Sigmoid colon (tissue), 6 donors: ENCODE measurements at regions not wholly inside any gene's neighbourhood (a gene's known extent, or its start where the extent isn't known, plus 50 kb on each side); places are given as distances from the start of the nearest gene placed in this dataset.

Source experiments
- DNase-seq: peaks from one replicate; pipeline ENCODE4 v3.0.0-alpha.2; 2019
- H3K27ac ChIP-seq, 4 donors: fragments of 200-600 bp; sonication (generic); one replicate each; pipeline ENCODE4 v1.5.1; 2016 to 2019; ENCODE audit warnings: mild to moderate bottlenecking in 1 of 4
- H3K27me3 ChIP-seq, 3 donors: fragments of 200-600 bp; sonication (generic); one replicate each; pipeline ENCODE4 v1.5.1; 2019; ENCODE audit warnings: mild to moderate bottlenecking in 1 of 3
- H3K36me3 ChIP-seq, 4 donors: fragments of 200-600 bp; sonication (generic); one replicate each; pipeline ENCODE4 v1.5.1; 2016 to 2019
- H3K4me1 ChIP-seq, 4 donors: fragments of 200-600 bp; sonication (generic); one replicate each; pipeline ENCODE4 v1.5.1; 2017 to 2019
- H3K4me3 ChIP-seq, 4 donors: fragments of 200-600 bp; sonication (generic); one replicate each; pipeline ENCODE4 v1.5.1; 2017 to 2019; ENCODE audit warnings: mild to moderate bottlenecking in 2 of 4, moderate library complexity in 1 of 4
- H3K9me3 ChIP-seq, 4 donors: fragments of 200-600 bp in 3 of 4; sonication (generic) in 3 of 4; one replicate each; pipeline versions ENCODE4 v1.5.1 to v1.6.1; 2013 to 2019
- EP300 ChIP-seq, 4 donors: sonication (generic); formaldehyde crosslinking; IDR thresholded peaks; one replicate each; pipeline ENCODE4 v1.6.1; 2017; ENCODE audit warnings: antibody characterized with exemption in 4 of 4
- POLR2A ChIP-seq, 2 donors: fragments of 450-650 bp; IDR thresholded peaks; one replicate each; pipeline ENCODE4 v1.6.1; 2016; ENCODE audit warnings: antibody characterized with exemption in 2 of 2, mild to moderate bottlenecking in 2 of 2, moderate library complexity in 2 of 2
- POLR2AphosphoS5 ChIP-seq, 4 donors: sonication (generic); formaldehyde crosslinking; IDR thresholded peaks; one replicate each; pipeline ENCODE4 v1.6.1; 2017; ENCODE audit warnings: antibody characterized with exemption in 4 of 4
- WGBS, 2 donors: extraction: QIAGEN DNeasy Blood & Tissue Kit; methylation state at CpG; one replicate each; pipeline ENCODE4 v1.1.7; 2013; 5-methylcytosine and 5-hydroxymethylcytosine counted together
- intact Hi-C: fragments of 100-400 bp; cut with DNase I; formaldehyde crosslinking; loops from one replicate; pipeline ENCODE4 v1.15.1; 2023
- TF ChIP-seq, protein P1 (sequence below), 4 experiments: fragments of 450-650 bp in 3 of 4; fragments of 200-600 bp in 1 of 4; IDR thresholded peaks; one replicate each; pipeline ENCODE4 v1.5.1; 2016 to 2019; ENCODE audit warnings: antibody characterized with exemption in 4 of 4, mild to moderate bottlenecking in 3 of 4, moderate library complexity in 2 of 4
- donor health status: healthy with polysubstance abuse.
- donor health status: healthy.

DNA sequence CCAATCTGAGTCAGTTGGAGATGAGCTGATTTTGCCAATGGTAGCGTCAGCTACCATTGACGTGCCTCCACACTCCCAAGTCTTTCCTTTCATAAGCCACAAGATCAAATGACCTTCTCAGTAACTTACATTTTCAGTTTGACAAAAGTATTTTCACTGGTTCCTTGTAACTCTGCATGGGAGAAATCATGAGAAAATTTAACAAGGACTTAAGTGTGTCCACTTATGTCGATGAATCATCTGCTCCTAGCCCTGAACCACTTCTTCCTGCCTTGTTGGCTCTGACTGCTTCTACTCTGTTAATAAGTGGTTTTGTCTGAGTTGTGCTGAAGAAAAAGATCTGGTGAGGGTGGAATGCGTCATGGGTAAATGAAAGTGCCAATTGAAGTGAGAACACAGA, 101.2 kb downstream of the NFKBIZ start:
- no peaks in the 10 kb centered on the region for H3K27me3 ChIP-seq
- no peaks in the 10 kb centered on the region for H3K9me3 ChIP-seq
- TF ChIP-seq EP300 (IDR thresholded peaks at IDR 0.05) (no peak), POLR2AphosphoS5 (IDR thresholded peaks at IDR 0.05) (peak in 2 of 4 donors; percentile 5 to 27)
- H3K36me3 ChIP-seq = no peaks in the 10 kb centered on the region
- no peak for DNase-seq
- H3K4me1 ChIP-seq = no peaks in the 10 kb centered on the region
- peak overlapping the region in 1 of 4 donors; percentile 32 for H3K27ac ChIP-seq
- intact Hi-C loops = no loop called here
- WGBS, 2 donors = 80 to 85% methylated on average over 4 of the region's 4 CpGs
- no peak overlapping the region for H3K4me3 ChIP-seq

DNA sequence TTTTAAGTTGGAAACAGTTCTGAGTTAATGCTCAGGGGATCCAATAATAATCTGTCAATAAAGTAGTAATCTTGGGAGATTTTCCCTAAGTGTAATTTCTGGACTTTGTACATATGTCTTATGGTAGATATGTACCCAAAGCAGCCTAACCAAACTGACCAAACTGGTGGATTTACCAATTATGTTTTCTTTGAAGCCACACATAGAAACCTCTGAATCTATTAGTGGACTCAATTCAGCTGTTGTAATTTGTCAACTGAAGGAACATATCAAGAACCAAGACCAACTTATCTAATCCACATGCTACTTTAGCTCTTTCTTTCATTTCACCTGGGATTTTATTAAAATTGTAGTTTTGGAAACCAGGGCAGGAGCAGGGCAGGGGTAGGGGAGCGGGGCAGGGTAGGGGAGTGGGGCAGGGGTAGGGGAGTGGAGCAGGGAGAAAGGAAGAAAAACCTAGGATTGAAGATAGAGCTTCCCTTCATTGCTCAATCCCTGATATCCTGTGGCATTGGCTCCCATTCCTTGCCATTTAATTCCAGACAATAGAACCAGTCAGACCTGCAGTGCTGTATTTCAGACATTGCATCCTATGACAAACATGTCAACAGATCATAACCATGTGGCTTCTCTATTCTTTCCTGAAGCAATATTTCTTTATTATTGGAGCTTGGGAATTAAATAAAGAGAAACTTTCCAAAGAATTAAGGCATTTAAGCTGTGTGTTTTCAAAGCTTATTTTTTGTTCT, 101.8 kb downstream of the NFKBIZ start:
- Histone ChIP-seq H3K4me1 (no peaks in the 10 kb centered on the region), H3K27ac (peak overlapping the region in 1 of 4 donors; percentile 32), H3K9me3 (no peaks in the 10 kb centered on the region), H3K36me3 (no peaks in the 10 kb centered on the region), H3K4me3 (no peak overlapping the region), H3K27me3 (no peaks in the 10 kb centered on the region)
- DNase-seq = no peak
- WGBS, 2 donors = 97 to 100% methylated on average over 1 of the region's 1 CpG
- intact Hi-C loops = no loop called here
- no peak for TF ChIP-seq EP300 (IDR thresholded peaks at IDR 0.05)
- TF ChIP-seq POLR2A (IDR thresholded peaks at IDR 0.05) = no peak
- TF ChIP-seq POLR2AphosphoS5 (IDR thresholded peaks at IDR 0.05) = no peak
- TF ChIP-seq, protein P1, sequence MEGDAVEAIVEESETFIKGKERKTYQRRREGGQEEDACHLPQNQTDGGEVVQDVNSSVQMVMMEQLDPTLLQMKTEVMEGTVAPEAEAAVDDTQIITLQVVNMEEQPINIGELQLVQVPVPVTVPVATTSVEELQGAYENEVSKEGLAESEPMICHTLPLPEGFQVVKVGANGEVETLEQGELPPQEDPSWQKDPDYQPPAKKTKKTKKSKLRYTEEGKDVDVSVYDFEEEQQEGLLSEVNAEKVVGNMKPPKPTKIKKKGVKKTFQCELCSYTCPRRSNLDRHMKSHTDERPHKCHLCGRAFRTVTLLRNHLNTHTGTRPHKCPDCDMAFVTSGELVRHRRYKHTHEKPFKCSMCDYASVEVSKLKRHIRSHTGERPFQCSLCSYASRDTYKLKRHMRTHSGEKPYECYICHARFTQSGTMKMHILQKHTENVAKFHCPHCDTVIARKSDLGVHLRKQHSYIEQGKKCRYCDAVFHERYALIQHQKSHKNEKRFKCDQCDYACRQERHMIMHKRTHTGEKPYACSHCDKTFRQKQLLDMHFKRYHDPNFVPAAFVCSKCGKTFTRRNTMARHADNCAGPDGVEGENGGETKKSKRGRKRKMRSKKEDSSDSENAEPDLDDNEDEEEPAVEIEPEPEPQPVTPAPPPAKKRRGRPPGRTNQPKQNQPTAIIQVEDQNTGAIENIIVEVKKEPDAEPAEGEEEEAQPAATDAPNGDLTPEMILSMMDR (IDR thresholded peaks at IDR 0.05) = no peak

DNA sequence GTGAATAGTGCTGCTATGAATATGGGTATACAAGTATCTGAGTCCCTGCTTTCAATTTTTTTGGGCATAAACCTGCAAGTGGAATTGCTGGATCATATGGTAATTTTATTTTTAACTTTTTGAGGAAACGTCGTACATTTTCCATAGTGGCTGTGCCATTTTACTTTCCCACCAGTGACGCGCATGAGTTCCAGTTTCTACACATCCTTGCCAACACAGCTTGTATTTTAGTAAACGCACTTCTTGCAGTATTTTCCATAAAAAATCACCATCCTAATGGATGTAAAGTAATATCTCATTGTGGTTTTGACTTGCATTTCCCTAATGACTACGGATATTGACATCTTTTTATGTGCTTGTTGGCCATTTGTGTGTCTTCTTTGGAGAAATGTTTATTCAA, 105.0 kb downstream of the NFKBIZ start:
- H3K4me3 ChIP-seq = no peak overlapping the region
- no peaks in the 10 kb centered on the region for H3K9me3 ChIP-seq
- WGBS, 2 donors = 90 to 93% methylated on average over 6 of the region's 6 CpGs
- TF ChIP-seq EP300 (IDR thresholded peaks at IDR 0.05) (no peak), POLR2A (IDR thresholded peaks at IDR 0.05) (no peak), POLR2AphosphoS5 (IDR thresholded peaks at IDR 0.05) (no peak)
- TF ChIP-seq, protein P1 (IDR thresholded peaks at IDR 0.05) = no peak
- no peaks in the 10 kb centered on the region for H3K36me3 ChIP-seq
- DNase-seq = no peak
- H3K27me3 ChIP-seq = no peaks in the 10 kb centered on the region
- no peak overlapping the region for H3K27ac ChIP-seq
- H3K4me1 ChIP-seq = no peaks in the 10 kb centered on the region
- intact Hi-C loops = no loop called here

DNA sequence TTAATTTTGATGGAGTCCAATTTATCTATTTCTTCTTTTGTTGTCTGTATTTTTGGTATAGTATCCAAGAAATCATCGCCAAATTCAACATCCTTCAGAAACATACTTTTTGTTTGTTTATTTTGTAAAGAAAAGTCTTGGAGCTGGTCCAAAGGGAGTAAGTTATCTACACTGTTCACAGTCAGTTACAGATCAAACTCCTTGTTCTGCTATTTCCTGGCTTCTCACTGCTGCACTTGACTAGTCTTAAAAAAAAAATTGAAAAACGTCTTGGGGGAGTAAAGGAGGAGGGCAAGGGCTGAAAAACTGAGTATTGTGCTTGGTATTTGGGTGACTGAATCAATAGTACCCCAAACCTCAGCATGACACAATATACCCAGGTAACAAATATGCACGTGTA, 105.6 kb downstream of the NFKBIZ start:
- H3K4me1 ChIP-seq = no peaks in the 10 kb centered on the region
- WGBS, 2 donors = 42 to 43% methylated on average over 3 of the region's 3 CpGs
- no peak overlapping the region for H3K27ac ChIP-seq
- no peaks in the 10 kb centered on the region for H3K9me3 ChIP-seq
- no peak overlapping the region for H3K4me3 ChIP-seq
- intact Hi-C loops = no loop called here
- H3K27me3 ChIP-seq = no peaks in the 10 kb centered on the region
- no peak for DNase-seq
- H3K36me3 ChIP-seq = no peaks in the 10 kb centered on the region
- TF ChIP-seq, protein P1 (IDR thresholded peaks at IDR 0.05) = no peak
- TF ChIP-seq EP300 (IDR thresholded peaks at IDR 0.05) (no peak), POLR2AphosphoS5 (IDR thresholded peaks at IDR 0.05) (no peak), POLR2A (IDR thresholded peaks at IDR 0.05) (no peak)

DNA sequence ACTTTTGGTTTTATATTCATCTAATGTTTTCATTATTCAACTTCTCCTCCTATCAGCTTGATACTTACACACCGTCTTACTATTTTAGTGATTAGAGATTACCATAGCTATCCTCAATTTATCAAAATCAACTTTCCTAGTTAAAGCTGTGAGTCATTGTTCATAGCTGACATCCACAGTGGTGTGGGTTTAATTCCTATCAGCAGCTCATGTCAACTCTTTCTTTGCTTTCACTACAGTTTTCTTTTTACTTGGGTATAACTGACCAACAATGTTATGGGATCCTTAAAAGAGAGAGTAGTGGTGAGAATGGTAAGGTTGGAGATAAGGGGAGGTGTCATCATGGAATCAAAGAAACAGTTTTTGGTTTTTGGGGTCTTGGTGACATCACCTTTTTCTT, 112.7 kb downstream of the NFKBIZ start:
- no peaks in the 10 kb centered on the region for H3K36me3 ChIP-seq
- H3K27me3 ChIP-seq = no peaks in the 10 kb centered on the region
- H3K9me3 ChIP-seq = no peaks in the 10 kb centered on the region
- intact Hi-C loops = no loop called here
- no peaks in the 10 kb centered on the region for H3K4me1 ChIP-seq
- TF ChIP-seq POLR2AphosphoS5 (IDR thresholded peaks at IDR 0.05) (no peak), EP300 (IDR thresholded peaks at IDR 0.05) (no peak), POLR2A (IDR thresholded peaks at IDR 0.05) (no peak)
- TF ChIP-seq, protein P1 (IDR thresholded peaks at IDR 0.05) = no peak
- H3K27ac ChIP-seq = no peak overlapping the region
- DNase-seq = no peak
- WGBS, 2 donors = 87 to 97% methylated on average over 1 of the region's 1 CpG
- H3K4me3 ChIP-seq = no peak overlapping the region
